ELR (cell line): ENCODE measurements at regions not wholly inside any gene's neighbourhood (a gene's known extent, or its start where the extent isn't known, plus 50 kb on each side); places are given as distances from the start of the nearest gene placed in this dataset.
A peak's percentile ranks its signal among the peaks of the same experiment; 100 is the strongest.
"Not testable (repeated sequence)": the region's sequence is repeated elsewhere in the genome, so short reads cannot be mapped to it uniquely, and the experiment has no call there.

Experiments used
- DNase-seq: peaks from one replicate; pipeline ENCODE4 v3.0.0-alpha.2; 2015; ENCODE audit warnings: low read depth

DNA sequence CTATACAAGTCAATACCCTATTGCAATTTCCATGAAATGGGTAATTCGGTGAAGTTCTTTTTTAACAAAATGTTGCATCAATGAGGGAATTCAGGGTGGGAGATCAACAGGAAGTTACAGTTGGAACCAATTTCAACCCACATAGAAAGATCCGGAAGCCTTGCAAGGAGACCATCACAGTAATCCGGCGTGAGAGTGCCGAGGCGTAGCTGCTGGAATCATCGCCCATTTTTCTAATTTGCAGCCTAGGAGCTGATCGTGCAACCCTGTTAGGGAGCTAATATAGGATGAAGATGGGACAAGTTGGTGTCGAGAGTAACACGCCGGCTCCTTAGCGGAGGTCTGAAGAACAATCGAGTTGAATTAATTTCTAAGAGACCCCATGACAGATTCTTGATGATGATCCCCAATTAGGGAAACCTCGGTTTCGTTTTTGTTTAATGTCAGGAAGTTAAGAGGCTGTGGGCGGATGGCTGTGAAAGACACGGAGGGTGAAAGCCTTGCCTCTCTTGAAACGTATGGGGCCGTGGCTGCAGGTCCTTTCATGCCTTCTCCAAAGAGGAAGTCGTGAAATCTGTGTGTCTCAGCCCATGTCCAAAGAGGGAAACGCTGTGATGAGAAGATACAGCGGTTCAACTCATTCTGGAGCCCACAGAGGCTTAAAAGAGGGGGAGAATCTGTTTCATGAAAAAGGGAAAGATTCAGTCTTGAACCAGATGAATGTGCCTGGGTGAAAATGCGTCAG, 51.2 kb upstream of the CARD11 start:
- DNase-seq, result no peak

GRCh38 chr7:3097734-3098133, 54.1 kb upstream of the CARD11 start:
- no peak for DNase-seq

DNA sequence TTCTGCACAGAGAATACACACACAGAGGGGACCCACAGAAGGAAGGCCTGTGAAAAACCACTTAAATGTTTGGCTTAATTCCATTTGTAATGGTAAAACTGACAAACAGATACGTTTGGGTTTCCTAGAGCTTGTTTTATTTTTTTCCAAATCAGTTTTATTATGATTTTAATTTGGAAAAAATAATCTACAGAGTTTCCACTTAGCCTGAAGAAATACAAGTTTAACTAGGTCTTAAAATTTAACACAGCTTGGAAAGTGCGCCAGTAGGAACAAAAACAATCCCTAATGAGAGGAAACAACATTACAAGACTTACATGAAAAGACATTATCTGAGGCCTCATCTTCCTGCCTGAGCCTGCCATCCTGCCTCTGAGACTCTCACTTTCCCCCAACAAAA, 58.5 kb upstream of the CARD11 start:
- no peak for DNase-seq

DNA sequence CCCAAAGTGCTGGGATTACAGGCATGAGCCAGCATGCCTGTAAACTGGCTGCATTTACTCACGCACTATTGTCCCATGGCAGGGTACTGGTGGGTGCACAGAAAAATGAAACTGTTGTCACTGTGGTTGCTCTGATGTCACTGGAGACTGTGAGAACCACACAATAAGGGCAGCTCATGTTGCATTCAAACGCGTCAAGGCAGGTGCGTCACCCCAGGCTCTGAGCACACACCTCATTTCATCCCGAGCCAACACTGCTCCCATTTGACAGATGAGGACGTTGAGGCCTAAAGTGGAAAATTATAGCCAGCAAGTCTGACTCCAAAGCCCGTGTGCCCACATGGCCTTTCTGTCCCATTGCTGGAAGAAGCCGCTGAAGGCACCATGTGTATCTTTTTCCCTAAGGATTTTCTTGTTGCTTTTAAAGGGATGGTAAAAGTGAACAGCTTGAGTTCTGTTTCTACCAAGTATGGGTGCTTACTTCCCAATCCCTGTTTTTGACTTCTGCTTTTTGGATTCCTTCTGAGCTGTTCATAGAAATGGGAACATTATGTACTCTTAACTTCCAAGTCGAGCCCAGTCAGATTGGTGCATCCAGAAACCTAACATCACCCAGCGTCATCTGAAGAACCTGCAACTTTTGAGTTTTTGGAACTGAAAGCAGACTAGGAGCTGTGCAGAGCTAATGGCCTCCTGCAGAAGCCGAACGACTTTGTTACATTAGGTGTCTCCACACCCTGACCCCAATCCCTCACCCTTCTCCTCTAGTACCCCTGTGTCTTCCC, 60.1 kb upstream of the CARD11 start:
- no peak for DNase-seq

- no peak for DNase-seq
These were observed 62.2 kb upstream of the CARD11 start for GRCh38 chr7:3105856-3106255.

DNA sequence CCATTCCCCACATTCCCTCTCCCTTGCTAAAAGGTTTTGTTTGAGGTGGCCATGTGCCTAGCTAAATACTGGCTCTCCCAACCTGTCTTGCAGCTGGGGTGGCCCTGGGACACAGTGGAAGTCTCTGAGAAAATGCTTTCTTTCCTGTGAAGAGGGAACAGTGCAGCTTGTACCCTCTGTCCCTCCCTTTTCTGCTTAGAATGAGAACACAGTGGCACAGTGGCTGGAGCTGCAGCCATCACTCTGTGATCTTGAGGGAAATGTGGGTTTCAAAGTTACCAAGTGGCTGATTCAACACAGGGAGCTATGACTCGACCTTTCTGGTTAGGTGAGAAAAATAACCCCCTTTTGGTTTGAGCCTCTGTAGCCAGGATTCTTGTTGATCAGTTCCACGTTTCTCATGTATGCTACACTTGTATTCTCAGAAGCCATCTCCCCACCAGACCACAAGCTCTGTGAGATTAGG, 62.7 kb upstream of the CARD11 start:
- no peak for DNase-seq

- no peak for DNase-seq
These were observed 63.6 kb upstream of the CARD11 start for GRCh38 chr7:3107228-3107763.

- peak; percentile 8 for DNase-seq
These were observed 64.4 kb upstream of the CARD11 start for GRCh38 chr7:3107889-3108570.

DNA sequence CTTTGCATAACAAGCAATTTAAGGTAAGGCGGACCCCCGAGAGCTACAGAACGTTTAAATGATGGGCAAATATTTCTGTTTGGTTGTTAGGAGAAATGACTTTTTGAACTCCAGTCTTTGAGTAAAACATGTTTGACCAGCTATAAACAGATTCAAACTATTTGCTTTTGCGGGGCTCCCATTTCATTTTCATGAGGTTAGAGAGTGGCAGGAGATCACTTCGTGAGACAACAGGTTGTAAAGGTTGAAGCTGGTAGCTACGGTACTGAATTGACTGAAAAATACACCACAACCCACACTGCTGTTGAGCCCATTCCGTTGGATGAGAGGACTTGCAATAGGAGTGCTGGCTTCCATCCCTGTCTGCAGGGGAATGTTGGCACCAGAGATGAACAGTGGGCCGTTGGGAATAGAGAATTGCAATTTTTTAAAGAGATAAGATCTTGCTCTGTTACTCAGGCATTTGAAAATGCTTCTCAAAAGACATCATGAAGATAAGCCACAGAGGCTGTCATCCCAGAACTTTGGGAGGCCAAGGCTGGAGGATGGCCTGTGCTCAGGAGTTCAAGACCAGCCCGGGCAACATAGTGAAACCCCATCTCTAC, 65.7 kb upstream of the CARD11 start:
- no peak for DNase-seq

DNA sequence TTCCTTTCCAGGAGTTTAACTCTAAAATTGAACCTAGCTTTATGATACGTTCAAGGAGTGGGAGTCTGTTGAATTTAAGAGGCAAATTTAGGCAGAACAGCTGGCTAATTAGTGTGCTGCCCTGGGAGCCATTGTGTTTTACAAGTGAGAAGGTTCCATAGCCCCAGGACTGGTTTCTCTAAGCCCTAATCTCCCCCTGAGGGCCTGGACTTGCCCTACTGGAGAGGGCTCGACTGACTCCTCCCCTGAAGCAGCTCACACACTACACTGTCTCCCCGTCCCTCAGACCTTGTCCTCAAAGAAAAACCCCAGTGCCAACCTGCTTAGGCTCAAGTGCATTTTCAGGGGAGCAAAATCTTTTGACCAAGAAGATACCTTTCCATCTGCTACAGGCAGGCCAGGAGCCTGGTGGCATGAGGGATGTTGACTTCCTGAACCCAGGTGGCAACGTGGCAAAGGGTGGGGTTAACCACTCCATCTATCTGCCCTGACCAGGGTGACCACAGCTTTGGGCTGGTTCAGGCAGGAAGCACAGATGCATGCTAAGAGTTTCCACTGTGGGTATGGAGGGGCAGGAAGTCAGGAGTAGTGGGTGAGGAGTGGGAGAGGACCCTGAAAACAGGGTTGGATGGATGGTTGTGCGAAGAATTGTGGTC, 68.9 kb upstream of the CARD11 start:
- DNase-seq, result no peak

GRCh38 chr7:3114917-3115316, 71.2 kb upstream of the CARD11 start:
- DNase-seq, result no peak

DNA sequence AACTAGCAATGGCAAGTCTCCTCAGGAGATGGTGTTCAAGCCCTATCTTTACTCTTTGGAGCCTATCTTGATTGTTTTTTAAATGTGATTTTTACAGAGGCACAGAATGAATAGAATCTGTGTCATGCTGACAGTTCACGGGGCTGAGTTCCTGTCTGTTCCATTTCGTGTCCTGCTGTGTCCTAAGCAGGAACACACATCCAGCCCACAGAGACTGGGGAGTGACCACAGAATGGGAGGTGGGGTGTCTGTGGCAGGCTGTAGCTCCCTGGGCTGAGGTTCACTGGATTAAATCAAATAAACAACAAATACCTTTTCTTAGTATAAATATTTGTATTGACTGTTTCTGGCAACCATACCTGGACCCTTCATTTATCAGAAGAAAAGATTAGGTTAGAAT, 73.4 kb upstream of the CARD11 start:
- no peak for DNase-seq

DNA sequence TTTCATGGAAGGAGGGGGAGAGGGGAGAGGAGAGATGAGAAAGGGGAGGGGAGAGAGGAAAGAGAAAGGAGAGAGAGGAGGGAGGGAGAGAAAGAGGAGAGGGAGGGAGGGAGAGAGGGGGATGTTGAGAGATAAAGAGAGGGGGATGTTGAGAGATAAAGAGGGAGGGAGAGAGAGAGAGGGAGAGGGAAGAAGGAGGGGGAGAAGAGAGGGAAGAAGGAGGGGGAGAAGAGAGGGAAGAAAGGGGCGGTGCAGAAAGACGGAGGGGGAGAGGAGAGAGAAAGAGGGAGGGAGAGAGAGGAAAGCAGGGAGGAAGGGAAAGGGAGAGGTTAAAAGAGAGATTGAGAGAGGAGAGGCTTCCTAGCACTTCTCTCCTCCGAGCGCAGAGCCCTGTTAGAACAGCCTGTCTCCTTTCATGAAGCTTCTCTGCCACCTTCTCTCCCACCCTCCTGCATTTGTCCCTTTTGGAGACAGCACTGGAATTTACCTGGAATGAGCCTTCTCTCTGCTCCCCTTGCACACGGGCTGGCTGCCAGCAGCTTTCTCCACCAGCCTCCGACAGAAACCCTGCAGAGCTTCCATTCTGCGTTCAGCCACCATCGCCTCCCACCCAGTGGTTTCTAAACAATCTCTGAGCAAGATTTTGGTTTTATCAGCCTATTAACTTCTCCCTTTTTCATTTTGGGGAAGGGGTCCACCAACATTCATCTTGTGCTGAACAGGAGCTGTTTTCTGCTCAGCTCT, 74.0 kb upstream of the CARD11 start:
- no peak for DNase-seq

GRCh38 chr7:3119352-3119927, 75.8 kb upstream of the CARD11 start:
- not testable (repeated sequence) for DNase-seq

- DNase-seq, result no peak
These were observed 76.3 kb upstream of the CARD11 start for GRCh38 chr7:3119963-3120362.

- no peak for DNase-seq
These were observed 76.8 kb upstream of the CARD11 start for GRCh38 chr7:3120513-3120912.

- DNase-seq, result no peak
These were observed 85.3 kb upstream of the CARD11 start for GRCh38 chr7:3128857-3129490.

GRCh38 chr7:3133811-3134385, 90.2 kb upstream of the CARD11 start:
- DNase-seq, result no peak

- no peak for DNase-seq
These were observed 91.1 kb upstream of the CARD11 start for GRCh38 chr7:3134745-3135144.

- DNase-seq, result no peak
These were observed 92.0 kb upstream of the CARD11 start for GRCh38 chr7:3135626-3136025.
